Liver (tissue), 3 donors: ENCODE measurements at regions not wholly inside any gene's neighbourhood (a gene's known extent, or its start where the extent isn't known, plus 50 kb on each side); places are given as distances from the start of the nearest gene placed in this dataset.

Experiments used
- ATF3 ChIP-seq: IDR thresholded peaks from 2 replicates; pipeline ENCODE4 v1.6.1; 2016; ENCODE audit warnings: antibody characterized with exemption
- CTCF ChIP-seq: fragments of 150-350 bp; IDR thresholded peaks from 2 replicates; pipeline ENCODE4 v1.5.1; 2017; ENCODE audit warnings: improper control_type of control experiment, low read depth, low read length; ENCODE audit not compliant: missing input control
- MAX ChIP-seq: IDR thresholded peaks from 2 replicates; pipeline ENCODE4 v1.6.1; 2016; ENCODE audit warnings: antibody characterized with exemption
- RAD21 ChIP-seq, 2 donors: IDR thresholded peaks; 2 replicates each; pipeline ENCODE4 v1.6.1; 2016; ENCODE audit warnings: antibody characterized with exemption in 2 of 2, mild to moderate bottlenecking in 2 of 2
- RXRA ChIP-seq, 2 donors: IDR thresholded peaks; 2 replicates each; pipeline ENCODE4 v1.6.1; 2017 to 2018; ENCODE audit warnings: antibody characterized with exemption in 2 of 2, mild to moderate bottlenecking in 1 of 2
- SP1 ChIP-seq: IDR thresholded peaks from 2 replicates; pipeline ENCODE4 v1.6.1; 2018; ENCODE audit warnings: antibody characterized with exemption, mild to moderate bottlenecking
- TAF1 ChIP-seq: conservative IDR thresholded peaks from 2 replicates; pipeline ENCODE4 v1.6.1; 2016; ENCODE audit warnings: antibody characterized with exemption, mild to moderate bottlenecking
- YY1 ChIP-seq: IDR thresholded peaks from 2 replicates; pipeline ENCODE4 v1.6.1; 2016; ENCODE audit warnings: antibody characterized with exemption, mild to moderate bottlenecking
- donor health status: healthy.
- donor health status: healthy.

- TF ChIP-seq YY1 = no peak
- peak; percentile 62 for TF ChIP-seq CTCF
- no peak for TF ChIP-seq ATF3
- no peak for TF ChIP-seq MAX
- no peak for TF ChIP-seq RXRA (IDR thresholded peaks at IDR 0.05)
- no peak for TF ChIP-seq SP1
- peak; percentile 90 to 94 for TF ChIP-seq RAD21 (IDR thresholded peaks at IDR 0.05)
- no peak for TF ChIP-seq TAF1
Observed at GRCh38 chr4:81688085-81688484, 216.4 kb upstream of the RASGEF1B start.
